Skeletal muscle satellite cell (primary cell): ENCODE measurements at regions not wholly inside any gene's neighbourhood (a gene's known extent, or its start where the extent isn't known, plus 50 kb on each side); places are given as distances from the start of the nearest gene placed in this dataset.

Source experiments
- H3K27me3 ChIP-seq: 2 replicates; pipeline ENCODE4 v1.7.0; 2013; ENCODE audit warnings: low read length; ENCODE audit not compliant: control insufficient read depth, insufficient read depth
- H3K36me3 ChIP-seq: 2 replicates; pipeline ENCODE4 v1.7.0; 2013; ENCODE audit warnings: mild to moderate bottlenecking, control low read depth, low read length; ENCODE audit not compliant: insufficient read depth
- H3K4me1 ChIP-seq: 2 replicates; pipeline ENCODE4 v1.7.0; 2013; ENCODE audit warnings: low read length; ENCODE audit not compliant: control insufficient read depth, insufficient read depth
- H3K4me2 ChIP-seq: 2 replicates; pipeline ENCODE4 v1.7.0; 2013; ENCODE audit warnings: mild to moderate bottlenecking, low read length
- H3K4me3 ChIP-seq: 2 replicates; pipeline ENCODE4 v1.7.0; 2013; ENCODE audit warnings: low read length
- H3K9ac ChIP-seq: 2 replicates; pipeline ENCODE4 v1.7.0; 2013; ENCODE audit warnings: mild to moderate bottlenecking, low read depth, low read length, moderate library complexity
- H3K9me3 ChIP-seq: replicated peaks from 2 replicates; pipeline ENCODE4 v1.7.0; 2013; ENCODE audit warnings: mild to moderate bottlenecking, control low read depth, low read length

DNA sequence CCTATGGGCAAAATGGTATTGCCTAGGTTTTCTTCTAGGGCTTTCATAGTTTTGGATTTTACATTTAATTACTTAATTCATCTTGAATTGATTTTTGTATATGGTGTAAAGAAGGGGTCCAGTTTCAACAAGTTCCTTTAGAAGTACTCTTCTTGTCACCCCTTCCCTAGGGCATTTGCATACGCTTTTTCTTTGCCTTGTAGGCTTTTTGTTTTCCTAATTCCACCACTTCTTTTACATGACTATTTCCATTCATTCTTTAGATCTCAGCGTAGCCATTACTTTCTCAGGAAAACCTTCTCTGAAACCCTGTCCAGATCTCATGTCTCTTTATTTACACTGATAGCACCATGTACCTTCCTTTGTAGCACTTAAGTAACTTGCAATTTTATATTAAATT, 648.6 kb downstream of the XPNPEP1 start:
- H3K36me3 ChIP-seq = no peaks in the 10 kb centered on the region
- H3K27me3 ChIP-seq = no peaks in the 10 kb centered on the region
- H3K4me3 ChIP-seq = no peak overlapping the region
- H3K4me2 ChIP-seq = no peak overlapping the region
- no peaks in the 10 kb centered on the region for H3K9me3 ChIP-seq
- H3K9ac ChIP-seq = no peak overlapping the region
- no peaks in the 10 kb centered on the region for H3K4me1 ChIP-seq

DNA sequence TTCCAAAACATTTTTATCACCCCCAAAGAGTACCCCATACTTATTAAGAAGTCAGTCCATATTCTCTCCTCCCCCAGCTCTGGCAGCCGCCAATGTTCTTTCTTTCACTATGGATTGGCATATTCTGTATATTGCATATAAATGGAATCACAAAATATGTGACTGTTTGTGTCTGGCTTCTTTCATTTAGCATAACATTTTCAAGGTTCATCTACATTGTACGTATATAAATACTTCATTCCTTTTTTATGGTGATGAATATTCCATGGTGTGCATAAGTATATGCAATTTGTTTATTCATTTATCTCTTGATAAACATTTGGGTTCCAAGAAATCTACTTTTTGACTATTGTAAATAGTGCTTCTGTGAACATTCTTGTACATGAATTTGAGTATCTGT, 653.1 kb downstream of the XPNPEP1 start:
- no peak overlapping the region for H3K4me2 ChIP-seq
- no peaks in the 10 kb centered on the region for H3K9me3 ChIP-seq
- H3K4me3 ChIP-seq = no peak overlapping the region
- no peaks in the 10 kb centered on the region for H3K27me3 ChIP-seq
- H3K36me3 ChIP-seq = no peaks in the 10 kb centered on the region
- no peak overlapping the region for H3K9ac ChIP-seq
- H3K4me1 ChIP-seq = no peaks in the 10 kb centered on the region

DNA sequence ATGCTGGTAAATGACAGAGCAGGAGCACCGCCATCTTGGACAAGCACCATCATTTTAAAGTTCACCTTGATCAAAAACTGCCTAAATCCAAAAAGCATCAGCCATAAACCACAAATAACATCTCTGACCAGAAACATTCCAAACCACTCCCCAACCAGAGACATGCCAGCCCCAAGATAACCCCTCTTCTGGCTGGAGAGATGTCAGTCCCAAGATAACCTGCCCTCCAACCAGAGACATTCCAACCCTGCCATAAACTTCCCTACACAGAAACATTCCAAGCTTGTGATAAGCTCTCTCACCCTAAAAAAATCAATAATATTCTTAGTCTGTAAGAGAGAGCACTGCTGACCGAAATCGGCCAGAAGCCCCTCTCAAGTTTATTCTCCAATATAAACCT, 659.3 kb downstream of the XPNPEP1 start:
- Histone ChIP-seq H3K4me1 (peaks cover 10% of the 10 kb centered on the region), H3K27me3 (no peaks in the 10 kb centered on the region), H3K4me3 (no peak overlapping the region), H3K4me2 (no peak overlapping the region), H3K9ac (no peak overlapping the region), H3K36me3 (no peaks in the 10 kb centered on the region), H3K9me3 (no peaks in the 10 kb centered on the region)

DNA sequence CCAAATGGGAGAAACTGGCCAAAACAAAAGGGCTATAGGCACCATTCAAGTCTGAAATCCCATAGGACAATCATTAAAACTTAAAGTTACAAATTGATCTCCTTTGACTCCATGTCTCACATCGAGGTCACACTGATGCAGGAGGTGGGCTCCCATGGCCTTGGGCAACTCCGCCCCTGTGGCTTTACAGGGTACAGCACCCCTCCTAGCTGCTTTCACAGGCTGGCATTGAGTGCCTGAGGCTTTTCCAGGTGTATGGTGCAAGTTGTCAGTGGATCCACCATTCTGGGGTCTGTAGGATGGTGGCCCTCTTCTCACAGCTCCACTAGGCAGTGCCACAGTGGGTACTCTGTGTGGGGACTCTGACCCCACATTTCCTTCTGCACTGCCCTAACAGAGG, 662.1 kb downstream of the XPNPEP1 start:
- H3K36me3 ChIP-seq = no peaks in the 10 kb centered on the region
- H3K4me2 ChIP-seq = no peak overlapping the region
- no peak overlapping the region for H3K4me3 ChIP-seq
- H3K9ac ChIP-seq = no peak overlapping the region
- H3K9me3 ChIP-seq = no peaks in the 10 kb centered on the region
- no peaks in the 10 kb centered on the region for H3K27me3 ChIP-seq
- peaks cover 22% of the 10 kb centered on the region for H3K4me1 ChIP-seq

DNA sequence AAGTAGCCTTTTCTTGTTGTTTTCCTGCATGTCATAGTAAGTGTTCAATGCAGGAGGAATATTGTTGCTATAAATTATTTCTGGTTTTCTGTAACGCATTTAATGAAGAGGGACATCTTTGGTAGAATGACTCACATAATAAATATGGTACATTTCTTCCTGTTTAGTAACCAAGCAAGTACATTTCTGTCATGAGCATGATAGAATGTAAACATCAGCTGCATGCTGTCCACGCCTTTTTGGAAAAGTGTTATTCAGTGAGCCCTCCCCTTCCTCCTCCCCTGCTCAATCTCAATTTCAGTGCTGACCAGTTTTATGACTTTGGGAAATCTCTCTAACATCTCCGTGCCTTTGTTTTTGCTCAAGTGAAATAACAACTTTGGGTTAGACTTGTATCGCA, 664.0 kb downstream of the XPNPEP1 start:
- Histone ChIP-seq H3K4me1 (peaks cover 22% of the 10 kb centered on the region), H3K4me2 (peak overlapping the region; percentile 37)

DNA sequence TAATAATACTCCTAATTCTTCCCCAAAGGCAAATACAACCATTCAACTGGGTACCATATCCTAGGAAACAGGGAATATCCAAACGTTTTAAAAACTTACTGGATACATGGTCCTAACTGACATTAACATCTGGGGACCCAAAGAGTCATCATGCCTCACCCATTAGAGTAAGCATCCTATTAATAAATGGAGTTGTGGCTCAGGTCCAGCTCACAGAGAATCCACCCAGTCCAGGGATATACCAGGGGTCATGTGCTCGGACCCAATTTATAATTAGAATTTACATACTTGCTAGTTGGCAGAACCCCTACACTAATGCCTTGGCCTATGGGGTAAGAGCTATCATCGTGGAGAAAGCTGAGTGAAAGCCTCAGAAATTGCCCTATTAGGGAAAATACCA, 670.0 kb downstream of the XPNPEP1 start:
- H3K27me3 ChIP-seq = no peaks in the 10 kb centered on the region
- H3K4me1 ChIP-seq = peaks cover 4% of the 10 kb centered on the region
- H3K36me3 ChIP-seq = no peaks in the 10 kb centered on the region
- H3K4me2 ChIP-seq = no peak overlapping the region
- no peaks in the 10 kb centered on the region for H3K9me3 ChIP-seq
- H3K4me3 ChIP-seq = no peak overlapping the region
- H3K9ac ChIP-seq = no peak overlapping the region

More for the DNA sequence above, 664.0 kb downstream of the XPNPEP1 start:
- Histone ChIP-seq H3K9ac (peak overlapping the region; percentile 29), H3K36me3 (no peaks in the 10 kb centered on the region), H3K27me3 (no peaks in the 10 kb centered on the region), H3K9me3 (no peaks in the 10 kb centered on the region), H3K4me3 (no peak overlapping the region)

DNA sequence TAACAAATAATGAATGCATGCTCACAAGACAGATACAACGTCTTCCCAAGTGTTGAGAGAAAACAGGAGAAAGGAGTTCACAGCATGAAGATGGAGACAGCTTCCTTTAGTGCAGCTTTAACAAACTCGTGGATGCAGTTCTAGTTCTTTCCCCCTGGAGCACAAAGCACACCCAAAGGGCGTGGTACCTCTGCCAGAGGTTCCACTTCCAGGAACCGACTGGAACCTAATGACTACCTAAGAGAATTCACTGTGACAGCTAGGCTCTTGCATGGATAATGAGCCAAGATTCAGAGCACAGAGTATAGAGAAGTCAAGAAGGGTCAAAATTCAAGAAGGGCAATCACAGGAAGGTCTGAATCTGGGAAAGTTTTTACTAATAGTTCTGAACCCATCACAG, 673.2 kb downstream of the XPNPEP1 start:
- Histone ChIP-seq H3K4me2 (no peak overlapping the region), H3K9ac (no peak overlapping the region), H3K36me3 (no peaks in the 10 kb centered on the region), H3K9me3 (no peaks in the 10 kb centered on the region), H3K4me1 (no peaks in the 10 kb centered on the region), H3K4me3 (no peak overlapping the region), H3K27me3 (no peaks in the 10 kb centered on the region)

DNA sequence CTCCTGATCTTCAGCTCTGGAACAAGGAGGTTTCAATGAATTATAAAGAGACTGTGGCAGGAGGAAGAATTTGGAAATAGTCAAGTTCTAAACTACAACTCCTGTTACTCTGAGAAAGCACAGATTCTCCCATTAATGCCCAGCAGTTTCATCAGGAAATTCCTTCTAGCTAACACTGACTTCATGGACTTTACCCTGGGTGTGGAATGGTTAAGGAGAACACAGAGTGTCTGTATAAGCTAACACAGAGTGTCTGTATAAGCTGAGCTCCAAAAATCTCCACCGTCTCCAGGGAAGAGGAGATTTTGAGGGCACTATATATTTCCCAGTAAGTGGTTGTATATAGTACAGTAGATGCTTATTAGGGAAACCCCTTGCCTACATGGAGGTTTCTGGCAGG, 675.5 kb downstream of the XPNPEP1 start:
- Histone ChIP-seq H3K27me3 (no peaks in the 10 kb centered on the region), H3K4me3 (no peak overlapping the region), H3K9ac (no peak overlapping the region), H3K4me1 (no peaks in the 10 kb centered on the region), H3K9me3 (no peaks in the 10 kb centered on the region), H3K36me3 (no peaks in the 10 kb centered on the region), H3K4me2 (no peak overlapping the region)

DNA sequence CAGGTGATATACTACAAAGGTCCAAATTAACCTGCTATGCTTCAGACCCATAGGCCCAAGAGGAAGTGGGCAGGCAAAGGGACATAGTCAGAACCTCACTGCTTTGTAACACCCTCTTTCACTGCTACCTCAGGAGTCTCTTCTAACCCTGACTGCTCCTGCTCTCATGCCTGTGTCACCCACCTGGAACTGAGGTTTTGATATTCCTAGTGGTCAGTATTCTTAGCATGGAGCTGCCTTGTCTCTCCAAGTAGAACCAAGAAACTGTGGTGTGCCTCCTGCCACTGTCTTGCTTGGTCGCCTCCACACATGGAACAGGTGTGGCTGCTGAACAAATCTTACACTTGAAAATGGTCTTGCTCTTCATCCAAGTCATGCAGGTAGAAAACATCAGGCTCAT, 677.5 kb downstream of the XPNPEP1 start:
- Histone ChIP-seq H3K4me1 (no peaks in the 10 kb centered on the region), H3K4me2 (no peak overlapping the region), H3K36me3 (no peaks in the 10 kb centered on the region), H3K4me3 (no peak overlapping the region), H3K9me3 (no peaks in the 10 kb centered on the region), H3K27me3 (no peaks in the 10 kb centered on the region), H3K9ac (no peak overlapping the region)

DNA sequence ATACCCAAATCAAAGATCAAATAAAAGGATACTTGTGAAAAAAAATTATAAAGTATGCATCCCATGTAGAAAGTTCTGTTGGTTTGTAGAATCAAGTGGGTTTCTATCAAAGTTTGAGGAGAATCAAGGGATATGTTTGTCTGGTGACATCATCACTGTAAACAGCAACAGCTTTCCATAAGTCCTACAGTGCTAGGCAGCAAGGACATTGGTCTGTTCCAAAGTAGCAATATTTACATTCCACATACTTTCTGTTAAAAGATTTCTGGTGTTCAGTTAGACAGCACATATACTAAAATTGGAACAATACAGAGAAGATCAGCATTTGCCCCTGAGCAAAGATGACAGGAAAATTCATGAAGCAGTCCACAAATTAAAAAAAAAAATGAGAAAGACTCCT, 683.9 kb downstream of the XPNPEP1 start:
- Histone ChIP-seq H3K9me3 (no peaks in the 10 kb centered on the region), H3K4me3 (no peak overlapping the region), H3K36me3 (no peaks in the 10 kb centered on the region), H3K9ac (no peak overlapping the region), H3K4me1 (no peaks in the 10 kb centered on the region), H3K27me3 (no peaks in the 10 kb centered on the region), H3K4me2 (no peak overlapping the region)

DNA sequence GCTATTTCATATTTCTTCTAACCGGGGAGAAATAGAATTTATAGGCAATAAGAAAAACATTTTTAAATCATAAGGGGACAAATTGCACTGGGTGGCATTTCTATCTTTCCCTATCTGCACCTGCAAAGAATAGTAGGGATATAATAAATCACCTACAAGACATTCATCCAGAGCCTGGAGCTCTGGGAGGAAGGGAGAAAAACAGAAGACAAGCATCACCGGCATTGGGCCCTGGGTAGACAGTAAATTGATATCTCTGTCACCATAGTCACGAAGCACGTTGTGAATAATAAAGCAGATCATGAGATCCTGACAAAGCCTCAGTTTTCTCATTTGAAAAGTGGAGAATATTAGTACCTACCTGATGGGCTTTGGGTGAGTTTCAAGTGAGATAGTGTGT, 685.6 kb downstream of the XPNPEP1 start:
- no peaks in the 10 kb centered on the region for H3K4me1 ChIP-seq
- H3K4me2 ChIP-seq = no peak overlapping the region
- no peaks in the 10 kb centered on the region for H3K36me3 ChIP-seq
- H3K4me3 ChIP-seq = no peak overlapping the region
- H3K9me3 ChIP-seq = no peaks in the 10 kb centered on the region
- H3K9ac ChIP-seq = no peak overlapping the region
- no peaks in the 10 kb centered on the region for H3K27me3 ChIP-seq

DNA sequence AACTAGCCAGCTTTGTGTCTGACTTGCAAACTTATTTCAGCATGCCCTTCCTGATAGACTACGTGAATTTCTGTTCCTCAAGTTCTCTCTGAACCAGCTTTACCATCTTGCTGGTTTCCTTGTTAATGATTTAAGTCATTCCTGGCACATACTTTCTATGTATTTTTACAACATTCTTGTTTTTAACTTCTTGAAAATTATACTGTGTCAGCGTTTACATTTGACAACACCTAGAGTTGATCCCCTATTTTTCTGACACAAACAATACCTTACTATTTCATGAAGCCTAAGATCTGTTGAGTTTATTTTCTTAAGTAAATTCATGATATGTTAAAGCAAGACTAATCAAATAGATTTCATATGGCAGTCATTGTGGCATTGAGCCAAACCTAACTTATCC, 686.3 kb downstream of the XPNPEP1 start:
- no peak overlapping the region for H3K4me2 ChIP-seq
- H3K4me1 ChIP-seq = no peaks in the 10 kb centered on the region
- H3K9ac ChIP-seq = no peak overlapping the region
- H3K9me3 ChIP-seq = no peaks in the 10 kb centered on the region
- H3K27me3 ChIP-seq = no peaks in the 10 kb centered on the region
- no peak overlapping the region for H3K4me3 ChIP-seq
- no peaks in the 10 kb centered on the region for H3K36me3 ChIP-seq
